ENCODE measurements at regions not wholly inside any gene's neighbourhood (a gene's known extent, or its start where the extent isn't known, plus 50 kb on each side); places are given as distances from the start of the nearest gene placed in this dataset.

DNA sequence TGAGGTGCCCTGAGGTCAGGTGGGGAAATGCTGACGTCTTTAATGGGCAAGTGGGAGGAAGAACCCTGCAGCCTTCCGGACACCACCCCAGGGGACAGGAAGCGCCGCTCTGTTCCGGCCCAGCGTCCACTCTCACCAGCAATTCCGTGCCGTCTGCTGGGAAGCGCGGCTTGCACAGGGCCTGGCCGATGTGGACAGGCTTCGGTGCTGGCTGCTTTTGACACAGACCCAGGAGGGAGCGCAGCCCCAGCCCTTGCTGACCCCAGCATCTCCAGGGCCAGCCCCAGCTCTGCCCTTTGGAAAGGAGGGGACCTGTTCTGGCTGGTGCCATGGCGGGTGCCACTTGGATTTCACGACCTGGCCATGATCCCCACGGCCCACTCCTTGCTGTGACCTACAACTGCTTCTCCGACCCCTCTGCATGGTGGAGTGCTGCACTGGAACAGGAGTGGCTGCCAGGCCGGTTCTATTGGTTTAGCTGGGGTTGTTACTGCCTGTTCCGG lies 123.2 kb downstream of the DLL1 start:
- DNase-seq (ENCODE audit: low spot score) = no peak
- Histone ChIP-seq H4K20me1 (ENCODE audit: insufficient read depth, poor library complexity, severe bottlenecking) (no peaks in the 10 kb centered on the region), H3K4me3 (no peak overlapping the region), H3K27me3 (no peaks in the 10 kb centered on the region), H3K9me3 (ENCODE audit: low read depth) (no peaks in the 10 kb centered on the region), H3K4me1 (ENCODE audit: insufficient read depth) (no peaks in the 10 kb centered on the region), H3K4me2 (no peak overlapping the region), H3K79me2 (no peaks in the 10 kb centered on the region), H3K27ac (no peak overlapping the region), H3K36me3 (replicated peaks; ENCODE audit: insufficient read depth, low read depth) (no peaks in the 10 kb centered on the region), H3K9me2 (replicated peaks; ENCODE audit: insufficient read depth) (no peaks in the 10 kb centered on the region), H2AFZ (no peak overlapping the region)
- TF ChIP-seq EZH2 (IDR thresholded peaks at IDR 0.05; ENCODE audit: borderline replicate concordance) (no peak), CTCF (IDR thresholded peaks at IDR 0.05; ENCODE audit: poor library complexity) (no peak), EZH2phosphoT487 (IDR thresholded peaks at IDR 0.05; ENCODE audit: low read depth, severe bottlenecking, unreplicated experiment) (no peak)
- WGBS (ENCODE audit: low lambda C conversion rate, missing lambda C conversion rate) = 90% methylated on average over 19 of the region's 19 CpGs

GRCh38 chr6:170166511-170167122 lies 124.3 kb downstream of the DLL1 start:
- Histone ChIP-seq H3K9me3 (ENCODE audit: low read depth) (no peaks in the 10 kb centered on the region), H3K4me2 (no peak overlapping the region), H3K4me1 (ENCODE audit: insufficient read depth) (no peaks in the 10 kb centered on the region), H3K36me3 (replicated peaks; ENCODE audit: insufficient read depth, low read depth) (no peaks in the 10 kb centered on the region), H3K27ac (no peak overlapping the region), H3K27me3 (no peaks in the 10 kb centered on the region), H3K9me2 (replicated peaks; ENCODE audit: insufficient read depth) (no peaks in the 10 kb centered on the region), H4K20me1 (ENCODE audit: insufficient read depth, poor library complexity, severe bottlenecking) (no peaks in the 10 kb centered on the region), H2AFZ (no peak overlapping the region), H3K79me2 (no peaks in the 10 kb centered on the region), H3K4me3 (no peak overlapping the region)
- DNase-seq (ENCODE audit: low spot score) = no peak
- 87% methylated on average over 31 of the region's 31 CpGs for WGBS (ENCODE audit: low lambda C conversion rate, missing lambda C conversion rate)
- TF ChIP-seq EZH2phosphoT487 (IDR thresholded peaks at IDR 0.05; ENCODE audit: low read depth, severe bottlenecking, unreplicated experiment) = no peak
- no peak for TF ChIP-seq CTCF (IDR thresholded peaks at IDR 0.05; ENCODE audit: poor library complexity)
- TF ChIP-seq EZH2 (IDR thresholded peaks at IDR 0.05; ENCODE audit: borderline replicate concordance) = no peak

GRCh38 chr6:170165471-170166117 lies 125.3 kb downstream of the DLL1 start:
- H3K36me3 ChIP-seq (replicated peaks; ENCODE audit: insufficient read depth, low read depth) = no peaks in the 10 kb centered on the region
- H3K9me2 ChIP-seq (replicated peaks; ENCODE audit: insufficient read depth) = no peaks in the 10 kb centered on the region
- H3K4me1 ChIP-seq (ENCODE audit: insufficient read depth) = no peaks in the 10 kb centered on the region
- H3K79me2 ChIP-seq = no peaks in the 10 kb centered on the region
- no peak overlapping the region for H2AFZ ChIP-seq
- WGBS (ENCODE audit: low lambda C conversion rate, missing lambda C conversion rate) = 90% methylated on average over 21 of the region's 22 CpGs
- TF ChIP-seq EZH2 (IDR thresholded peaks at IDR 0.05; ENCODE audit: borderline replicate concordance) (no peak), CTCF (IDR thresholded peaks at IDR 0.05; ENCODE audit: poor library complexity) (no peak), EZH2phosphoT487 (IDR thresholded peaks at IDR 0.05; ENCODE audit: low read depth, severe bottlenecking, unreplicated experiment) (no peak)
- H3K27me3 ChIP-seq = no peaks in the 10 kb centered on the region
- no peak overlapping the region for H3K27ac ChIP-seq
- H4K20me1 ChIP-seq (ENCODE audit: insufficient read depth, poor library complexity, severe bottlenecking) = no peaks in the 10 kb centered on the region
- no peak overlapping the region for H3K4me2 ChIP-seq
- H3K9me3 ChIP-seq (ENCODE audit: low read depth) = no peaks in the 10 kb centered on the region
- H3K4me3 ChIP-seq = no peak overlapping the region
- no peak for DNase-seq (ENCODE audit: low spot score)
